ENCODE measurements at regions not wholly inside any gene's neighbourhood (a gene's known extent, or its start where the extent isn't known, plus 50 kb on each side); places are given as distances from the start of the nearest gene placed in this dataset.

- H3K4me1 ChIP-seq (ENCODE audit: insufficient read depth, low read length) = no peaks in the 10 kb centered on the region
- H2AFZ ChIP-seq (ENCODE audit: low read depth, low read length) = no peak overlapping the region
- no peaks in the 10 kb centered on the region for H3K79me2 ChIP-seq (ENCODE audit: insufficient read depth, low read length)
- H3K4me2 ChIP-seq (ENCODE audit: insufficient read depth, low read length) = no peak overlapping the region
- no peak overlapping the region for H3K27ac ChIP-seq (ENCODE audit: low read length)
- TF ChIP-seq, protein P1, sequence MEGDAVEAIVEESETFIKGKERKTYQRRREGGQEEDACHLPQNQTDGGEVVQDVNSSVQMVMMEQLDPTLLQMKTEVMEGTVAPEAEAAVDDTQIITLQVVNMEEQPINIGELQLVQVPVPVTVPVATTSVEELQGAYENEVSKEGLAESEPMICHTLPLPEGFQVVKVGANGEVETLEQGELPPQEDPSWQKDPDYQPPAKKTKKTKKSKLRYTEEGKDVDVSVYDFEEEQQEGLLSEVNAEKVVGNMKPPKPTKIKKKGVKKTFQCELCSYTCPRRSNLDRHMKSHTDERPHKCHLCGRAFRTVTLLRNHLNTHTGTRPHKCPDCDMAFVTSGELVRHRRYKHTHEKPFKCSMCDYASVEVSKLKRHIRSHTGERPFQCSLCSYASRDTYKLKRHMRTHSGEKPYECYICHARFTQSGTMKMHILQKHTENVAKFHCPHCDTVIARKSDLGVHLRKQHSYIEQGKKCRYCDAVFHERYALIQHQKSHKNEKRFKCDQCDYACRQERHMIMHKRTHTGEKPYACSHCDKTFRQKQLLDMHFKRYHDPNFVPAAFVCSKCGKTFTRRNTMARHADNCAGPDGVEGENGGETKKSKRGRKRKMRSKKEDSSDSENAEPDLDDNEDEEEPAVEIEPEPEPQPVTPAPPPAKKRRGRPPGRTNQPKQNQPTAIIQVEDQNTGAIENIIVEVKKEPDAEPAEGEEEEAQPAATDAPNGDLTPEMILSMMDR (IDR thresholded peaks at IDR 0.05; ENCODE audit: borderline replicate concordance, extremely low read depth, low read length, poor library complexity, severe bottlenecking) = no peak
- TF ChIP-seq EZH2 (IDR thresholded peaks at IDR 0.05; ENCODE audit: borderline replicate concordance, low read depth, low read length, severe bottlenecking) = no peak
- no peaks in the 10 kb centered on the region for H4K20me1 ChIP-seq (ENCODE audit: insufficient read depth, low read length)
- H3K4me3 ChIP-seq (ENCODE audit: low read depth in 1 of 2, low read length in 2 of 2) = no peak overlapping the region
- DNase-seq (no peak), ATAC-seq (ENCODE audit: insufficient read depth, low read depth) (no peak)
- H3K36me3 ChIP-seq (ENCODE audit: insufficient read depth, low read length) = no peaks in the 10 kb centered on the region
- H3K9ac ChIP-seq (ENCODE audit: low read depth, low read length) = no peak overlapping the region
- H3K9me3 ChIP-seq (ENCODE audit: insufficient read depth, low read length, severe bottlenecking) = peaks cover 3% of the 10 kb centered on the region
- no peaks in the 10 kb centered on the region for H3K27me3 ChIP-seq (ENCODE audit: insufficient read depth, low read length, poor library complexity)
These were observed 1383.8 kb downstream of the EFNB2 start for GRCh38 chr13:105151639-105152038.

GRCh38 chr13:105147461-105147860, 1388.0 kb downstream of the EFNB2 start:
- Histone ChIP-seq H3K27ac (ENCODE audit: low read length) (no peak overlapping the region), H3K9ac (ENCODE audit: low read depth, low read length) (no peak overlapping the region), H2AFZ (ENCODE audit: low read depth, low read length) (peak overlapping the region; percentile 28; the same call in 1 of the 2 replicates), H3K79me2 (ENCODE audit: insufficient read depth, low read length) (no peaks in the 10 kb centered on the region), H3K9me3 (ENCODE audit: insufficient read depth, low read length, severe bottlenecking) (peaks cover 3% of the 10 kb centered on the region), H3K4me3 (ENCODE audit: low read depth in 1 of 2, low read length in 2 of 2) (no peak overlapping the region), H3K4me2 (ENCODE audit: insufficient read depth, low read length) (no peak overlapping the region), H4K20me1 (ENCODE audit: insufficient read depth, low read length) (no peaks in the 10 kb centered on the region), H3K27me3 (ENCODE audit: insufficient read depth, low read length, poor library complexity) (no peaks in the 10 kb centered on the region), H3K36me3 (ENCODE audit: insufficient read depth, low read length) (no peaks in the 10 kb centered on the region), H3K4me1 (ENCODE audit: insufficient read depth, low read length) (peaks cover 11% of the 10 kb centered on the region)
- no peak for ATAC-seq (ENCODE audit: insufficient read depth, low read depth)
- no peak for TF ChIP-seq EZH2 (IDR thresholded peaks at IDR 0.05; ENCODE audit: borderline replicate concordance, low read depth, low read length, severe bottlenecking)
- TF ChIP-seq, protein P1 (IDR thresholded peaks at IDR 0.05; ENCODE audit: borderline replicate concordance, extremely low read depth, low read length, poor library complexity, severe bottlenecking) = no peak
- DNase-seq = no peak

DNA sequence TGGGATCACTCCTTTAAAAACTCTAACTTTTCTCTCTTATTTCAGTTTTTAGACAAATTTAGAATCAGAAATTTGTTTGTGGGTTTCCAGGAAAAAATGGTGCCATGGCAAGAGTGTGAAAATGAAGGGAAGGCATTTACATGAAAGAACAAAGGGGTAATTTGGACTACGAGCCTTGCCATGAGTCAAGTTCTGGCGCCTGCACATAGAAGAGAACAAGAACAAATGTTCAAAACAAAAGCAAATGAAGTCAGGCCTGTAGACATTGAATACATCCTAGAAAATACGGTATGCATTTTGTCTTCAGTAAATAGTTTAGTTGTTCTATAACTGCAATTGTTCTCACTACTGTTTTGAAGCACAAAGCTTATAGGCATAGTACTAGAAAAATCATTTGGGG, 1390.5 kb downstream of the EFNB2 start:
- H3K4me1 ChIP-seq (ENCODE audit: insufficient read depth, low read length) = peaks cover 37% of the 10 kb centered on the region
- H3K27me3 ChIP-seq (ENCODE audit: insufficient read depth, low read length, poor library complexity) = no peaks in the 10 kb centered on the region
- ATAC-seq (ENCODE audit: insufficient read depth, low read depth) (no peak), DNase-seq (no peak)
- H3K79me2 ChIP-seq (ENCODE audit: insufficient read depth, low read length) = no peaks in the 10 kb centered on the region
- H3K36me3 ChIP-seq (ENCODE audit: insufficient read depth, low read length) = no peaks in the 10 kb centered on the region
- no peaks in the 10 kb centered on the region for H4K20me1 ChIP-seq (ENCODE audit: insufficient read depth, low read length)
- H3K9ac ChIP-seq (ENCODE audit: low read depth, low read length) = no peak overlapping the region
- H3K4me2 ChIP-seq (ENCODE audit: insufficient read depth, low read length) = no peak overlapping the region
- H2AFZ ChIP-seq (ENCODE audit: low read depth, low read length) = no peak overlapping the region
- no peaks in the 10 kb centered on the region for H3K9me3 ChIP-seq (ENCODE audit: insufficient read depth, low read length, severe bottlenecking)
- H3K4me3 ChIP-seq (ENCODE audit: low read depth in 1 of 2, low read length in 2 of 2) = no peak overlapping the region
- no peak overlapping the region for H3K27ac ChIP-seq (ENCODE audit: low read length)
- TF ChIP-seq, protein P1 (IDR thresholded peaks at IDR 0.05; ENCODE audit: borderline replicate concordance, extremely low read depth, low read length, poor library complexity, severe bottlenecking) = no peak
- TF ChIP-seq EZH2 (IDR thresholded peaks at IDR 0.05; ENCODE audit: borderline replicate concordance, low read depth, low read length, severe bottlenecking) = no peak

GRCh38 chr13:105144020-105144419, 1391.4 kb downstream of the EFNB2 start:
- Histone ChIP-seq H2AFZ (ENCODE audit: low read depth, low read length) (peak overlapping the region; percentile 28; the same call in 1 of the 2 replicates), H3K27ac (ENCODE audit: low read length) (no peak overlapping the region; the same call in 1 of the 2 replicates), H3K27me3 (ENCODE audit: insufficient read depth, low read length, poor library complexity) (no peaks in the 10 kb centered on the region), H3K79me2 (ENCODE audit: insufficient read depth, low read length) (no peaks in the 10 kb centered on the region), H3K4me2 (ENCODE audit: insufficient read depth, low read length) (no peak overlapping the region), H3K4me1 (ENCODE audit: insufficient read depth, low read length) (peaks cover 44% of the 10 kb centered on the region), H3K36me3 (ENCODE audit: insufficient read depth, low read length) (no peaks in the 10 kb centered on the region), H3K9me3 (ENCODE audit: insufficient read depth, low read length, severe bottlenecking) (no peaks in the 10 kb centered on the region), H4K20me1 (ENCODE audit: insufficient read depth, low read length) (no peaks in the 10 kb centered on the region), H3K9ac (ENCODE audit: low read depth, low read length) (no peak overlapping the region), H3K4me3 (ENCODE audit: low read depth in 1 of 2, low read length in 2 of 2) (no peak overlapping the region)
- TF ChIP-seq, protein P1 (IDR thresholded peaks at IDR 0.05; ENCODE audit: borderline replicate concordance, extremely low read depth, low read length, poor library complexity, severe bottlenecking) = peak; percentile 33
- TF ChIP-seq EZH2 (IDR thresholded peaks at IDR 0.05; ENCODE audit: borderline replicate concordance, low read depth, low read length, severe bottlenecking) = no peak
- DNase-seq (no peak), ATAC-seq (ENCODE audit: insufficient read depth, low read depth) (no peak)
